AG10803 (cell line): ENCODE measurements at regions not wholly inside any gene's neighbourhood (a gene's known extent, or its start where the extent isn't known, plus 50 kb on each side); places are given as distances from the start of the nearest gene placed in this dataset.
A peak's percentile ranks its signal among the peaks of the same experiment; 100 is the strongest.

Source experiments
- DNase-seq: peaks from one replicate; pipeline ENCODE4 v3.0.0; 2010; ENCODE audit warnings: low read depth
- H3K4me3 ChIP-seq: 2 replicates; pipeline ENCODE4 v1.5.1; 2011; ENCODE audit warnings: mild to moderate bottlenecking, low read length, control low read depth
- CTCF ChIP-seq: conservative IDR thresholded peaks from 2 replicates; pipeline ENCODE4 v1.5.1; 2011; ENCODE audit warnings: mild to moderate bottlenecking, low read length, control low read depth, inconsistent platforms

GRCh38 chr14:62409626-62410300 lies 635.5 kb downstream of the KCNH5 start:
- H3K4me3 ChIP-seq = no peak overlapping the region
- peak; percentile 50 for DNase-seq
- no peak for TF ChIP-seq CTCF

- no peak overlapping the region for H3K4me3 ChIP-seq
- TF ChIP-seq CTCF = no peak
- no peak for DNase-seq
Observed at GRCh38 chr14:62420847-62421246, 624.4 kb downstream of the KCNH5 start.

GRCh38 chr14:62428429-62429203 lies 616.6 kb downstream of the KCNH5 start:
- peak; percentile 1 for DNase-seq
- no peak overlapping the region for H3K4me3 ChIP-seq
- TF ChIP-seq CTCF = no peak

GRCh38 chr14:62429683-62430082 lies 615.6 kb downstream of the KCNH5 start:
- TF ChIP-seq CTCF = no peak
- no peak overlapping the region for H3K4me3 ChIP-seq
- no peak for DNase-seq

- no peak for TF ChIP-seq CTCF
Observed at GRCh38 chr14:62431496-62431895, 613.8 kb downstream of the KCNH5 start.

GRCh38 chr14:62432955-62433354 lies 612.3 kb downstream of the KCNH5 start:
- no peak for TF ChIP-seq CTCF
- DNase-seq = no peak

More at GRCh38 chr14:62431496-62431895, 613.8 kb downstream of the KCNH5 start:
- no peak overlapping the region for H3K4me3 ChIP-seq
- no peak for DNase-seq

GRCh38 chr14:62436261-62436660 lies 609.0 kb downstream of the KCNH5 start:
- TF ChIP-seq CTCF = no peak
- no peak for DNase-seq
- H3K4me3 ChIP-seq = no peak overlapping the region

More at GRCh38 chr14:62432955-62433354, 612.3 kb downstream of the KCNH5 start:
- H3K4me3 ChIP-seq = no peak overlapping the region
